Thoracic aorta (tissue), 2 donors: ENCODE measurements at regions not wholly inside any gene's neighbourhood (a gene's known extent, or its start where the extent isn't known, plus 50 kb on each side); places are given as distances from the start of the nearest gene placed in this dataset.

Experiments
- ATAC-seq: fragments of 150-250 bp; one replicate; pipeline ENCODE4 v1.8.0; 2017; ENCODE audit warnings: low read depth; ENCODE audit not compliant: insufficient number of reproducible peaks, low FRiP score
- DNase-seq: peaks from one replicate; pipeline ENCODE4 v3.0.0-alpha.2; 2020; ENCODE audit warnings: low spot score
- H3K27ac ChIP-seq, 2 donors: fragments of 200-600 bp; sonication (generic); 1 replicate in 1 of 2; 2 replicates in 1 of 2; pipeline ENCODE4 v1.5.1; 2016; ENCODE audit warnings: mild to moderate bottlenecking in 2 of 2, moderate library complexity in 2 of 2
- H3K27me3 ChIP-seq: fragments of 200-600 bp; sonication (generic); replicated peaks from 2 replicates; pipeline ENCODE4 v1.6.0; 2016; ENCODE audit warnings: mild to moderate bottlenecking; ENCODE audit not compliant: insufficient read depth
- H3K36me3 ChIP-seq: fragments of 200-600 bp; sonication (generic); one replicate; pipeline ENCODE4 v1.5.1; 2016
- H3K4me1 ChIP-seq, 2 donors: fragments of 200-600 bp; sonication (generic); 1 replicate in 1 of 2; 2 replicates in 1 of 2; pipeline versions ENCODE4 v1.5.1 to v1.6.0; 2016; ENCODE audit warnings: low read depth in 2 of 2, mild to moderate bottlenecking in 1 of 2; ENCODE audit not compliant: control insufficient read depth in 1 of 2
- H3K4me3 ChIP-seq: fragments of 200-600 bp; sonication (generic); 2 replicates; pipeline ENCODE4 v1.5.1; 2016; ENCODE audit warnings: mild to moderate bottlenecking
- H3K9me3 ChIP-seq: fragments of 200-600 bp; sonication (generic); 2 replicates; pipeline ENCODE4 v1.5.1; 2016
- TF ChIP-seq, protein P1 (sequence below): fragments of 200-600 bp; sonication (generic); IDR thresholded peaks from one replicate; pipeline ENCODE4 v1.5.1; 2019; ENCODE audit warnings: antibody characterized with exemption

GRCh38 chr13:24106429-24106828, 54.1 kb upstream of the SPATA13 start:
- Histone ChIP-seq H3K27me3 (no peaks in the 10 kb centered on the region), H3K9me3 (no peaks in the 10 kb centered on the region), H3K27ac (no peak overlapping the region), H3K4me1 (no peaks in the 10 kb centered on the region), H3K36me3 (no peaks in the 10 kb centered on the region), H3K4me3 (no peak overlapping the region)
- DNase-seq (no peak), ATAC-seq (no peak)
- TF ChIP-seq, protein P1, sequence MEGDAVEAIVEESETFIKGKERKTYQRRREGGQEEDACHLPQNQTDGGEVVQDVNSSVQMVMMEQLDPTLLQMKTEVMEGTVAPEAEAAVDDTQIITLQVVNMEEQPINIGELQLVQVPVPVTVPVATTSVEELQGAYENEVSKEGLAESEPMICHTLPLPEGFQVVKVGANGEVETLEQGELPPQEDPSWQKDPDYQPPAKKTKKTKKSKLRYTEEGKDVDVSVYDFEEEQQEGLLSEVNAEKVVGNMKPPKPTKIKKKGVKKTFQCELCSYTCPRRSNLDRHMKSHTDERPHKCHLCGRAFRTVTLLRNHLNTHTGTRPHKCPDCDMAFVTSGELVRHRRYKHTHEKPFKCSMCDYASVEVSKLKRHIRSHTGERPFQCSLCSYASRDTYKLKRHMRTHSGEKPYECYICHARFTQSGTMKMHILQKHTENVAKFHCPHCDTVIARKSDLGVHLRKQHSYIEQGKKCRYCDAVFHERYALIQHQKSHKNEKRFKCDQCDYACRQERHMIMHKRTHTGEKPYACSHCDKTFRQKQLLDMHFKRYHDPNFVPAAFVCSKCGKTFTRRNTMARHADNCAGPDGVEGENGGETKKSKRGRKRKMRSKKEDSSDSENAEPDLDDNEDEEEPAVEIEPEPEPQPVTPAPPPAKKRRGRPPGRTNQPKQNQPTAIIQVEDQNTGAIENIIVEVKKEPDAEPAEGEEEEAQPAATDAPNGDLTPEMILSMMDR: no peak

GRCh38 chr13:24107955-24108614, 52.4 kb upstream of the SPATA13 start:
- DNase-seq (no peak), ATAC-seq (no peak)
- TF ChIP-seq, protein P1: no peak
- Histone ChIP-seq H3K4me1 (no peaks in the 10 kb centered on the region), H3K36me3 (no peaks in the 10 kb centered on the region), H3K27ac (no peak overlapping the region), H3K27me3 (no peaks in the 10 kb centered on the region), H3K4me3 (no peak overlapping the region), H3K9me3 (no peaks in the 10 kb centered on the region)

GRCh38 chr13:24108615-24108965, 51.9 kb upstream of the SPATA13 start:
- no peaks in the 10 kb centered on the region for H3K27me3 ChIP-seq
- ATAC-seq (no peak), DNase-seq (no peak)
- no peak overlapping the region for H3K4me3 ChIP-seq
- TF ChIP-seq, protein P1: no peak
- no peaks in the 10 kb centered on the region for H3K4me1 ChIP-seq
- no peaks in the 10 kb centered on the region for H3K36me3 ChIP-seq
- no peak overlapping the region for H3K27ac ChIP-seq
- no peaks in the 10 kb centered on the region for H3K9me3 ChIP-seq

DNA sequence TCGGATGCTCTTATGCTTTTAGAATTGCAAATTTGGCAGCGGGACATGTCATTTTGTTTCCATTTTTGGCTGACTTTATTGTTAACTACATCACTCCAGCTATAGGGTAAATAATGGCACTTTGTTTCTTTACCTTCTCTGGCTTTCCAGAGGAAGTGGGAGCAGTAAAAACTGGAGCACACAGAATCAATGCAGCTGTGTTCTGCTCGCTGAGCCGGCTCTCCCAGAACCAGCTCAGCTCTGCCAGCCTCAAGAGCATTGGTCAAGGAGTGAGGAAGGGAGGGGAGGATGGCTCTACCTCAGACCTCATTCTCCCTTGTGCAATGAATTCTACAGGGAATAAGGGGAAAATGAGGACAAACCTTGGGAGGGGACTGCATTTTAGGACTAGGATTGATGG, 50.5 kb upstream of the SPATA13 start:
- no peak overlapping the region for H3K27ac ChIP-seq
- H3K4me1 ChIP-seq: peaks cover 0 to 3% of the 10 kb centered on the region in 2 donors
- DNase-seq (no peak), ATAC-seq (no peak)
- TF ChIP-seq, protein P1: no peak
- H3K27me3 ChIP-seq: no peaks in the 10 kb centered on the region
- no peak overlapping the region for H3K4me3 ChIP-seq
- no peaks in the 10 kb centered on the region for H3K36me3 ChIP-seq
- no peaks in the 10 kb centered on the region for H3K9me3 ChIP-seq
